CD4-positive, alpha-beta T cell treated with Interleukin-10 for 1 hour (primary cell): ENCODE measurements at regions not wholly inside any gene's neighbourhood (a gene's known extent, or its start where the extent isn't known, plus 50 kb on each side); places are given as distances from the start of the nearest gene placed in this dataset.
A peak's percentile ranks its signal among the peaks of the same experiment; 100 is the strongest.
"Not testable (repeated sequence)": the region's sequence is repeated elsewhere in the genome, so short reads cannot be mapped to it uniquely, and the experiment has no call there.

Source experiments
- DNase-seq: peaks from one replicate; pipeline ENCODE4 v3.0.0-alpha.2; 2020

DNA sequence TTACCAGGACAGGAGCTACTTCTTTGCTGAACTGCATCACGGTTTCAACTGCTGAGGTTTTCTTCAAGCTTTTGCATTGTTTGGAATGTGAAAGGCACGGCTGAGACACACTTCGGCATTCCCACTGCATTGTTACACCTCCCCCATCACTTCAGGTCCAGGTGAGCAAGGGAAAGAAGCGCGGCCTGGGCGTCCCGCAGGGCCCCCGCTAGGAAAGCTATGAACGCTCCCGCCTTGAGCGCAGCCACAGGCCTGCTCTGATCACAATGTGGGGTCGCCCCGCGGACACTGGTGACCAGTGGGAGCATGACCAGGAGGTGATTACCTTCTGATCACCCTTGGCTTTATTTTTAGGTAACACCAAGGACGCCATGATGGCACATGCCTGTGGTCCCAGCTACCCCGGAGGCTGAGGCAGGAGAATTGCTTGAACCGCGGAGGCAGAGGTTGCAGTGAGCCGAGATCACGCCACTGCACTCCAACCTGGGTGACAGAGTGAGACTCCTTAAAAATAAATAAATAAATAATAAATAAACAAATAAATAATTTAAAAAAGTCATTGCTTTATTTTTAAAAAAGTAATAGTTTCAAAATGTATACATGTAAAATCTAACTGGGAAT is 82.2 kb upstream of the ANTXRL start:
- not testable (repeated sequence) for DNase-seq

DNA sequence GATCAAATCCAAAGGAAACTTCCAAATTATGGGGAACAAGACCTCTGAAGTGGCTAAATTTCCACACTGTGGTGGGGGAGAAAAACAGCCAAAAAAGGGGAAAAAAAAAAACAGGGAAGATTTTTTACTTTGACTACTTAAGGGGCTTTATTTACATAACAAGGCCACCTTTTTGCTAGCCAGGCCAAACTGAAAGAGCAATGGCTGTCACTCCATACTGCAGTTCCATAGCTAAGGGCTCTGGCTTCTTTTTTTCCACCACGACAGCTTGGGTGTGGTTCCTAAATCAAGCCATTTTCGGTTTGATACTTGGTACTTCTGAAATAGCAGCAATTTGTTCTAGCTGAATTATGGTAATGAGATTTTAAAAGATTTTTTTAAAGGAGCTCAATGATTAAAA is 76.4 kb upstream of the ANTXRL start:
- not testable (repeated sequence) for DNase-seq

DNA sequence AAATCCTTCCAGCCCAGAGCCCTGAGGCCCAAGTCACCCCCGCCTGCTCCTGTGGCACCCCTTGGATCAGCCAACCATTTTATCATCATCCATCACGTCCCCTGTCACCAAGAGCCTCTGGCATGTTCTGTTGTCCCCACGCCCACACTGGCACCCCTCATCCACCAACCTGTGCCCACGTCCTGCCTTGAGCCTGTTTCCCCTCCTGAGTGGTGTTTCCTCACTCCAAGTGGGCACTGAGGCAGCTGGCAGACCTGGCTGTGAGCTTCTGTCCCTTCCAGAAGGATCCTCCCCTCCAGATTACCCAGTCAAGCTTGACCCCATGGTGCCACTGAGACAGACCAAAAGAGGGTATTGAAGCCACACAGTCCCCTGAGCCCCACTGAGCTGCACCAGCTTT is 71.4 kb upstream of the ANTXRL start:
- DNase-seq: no peak

DNA sequence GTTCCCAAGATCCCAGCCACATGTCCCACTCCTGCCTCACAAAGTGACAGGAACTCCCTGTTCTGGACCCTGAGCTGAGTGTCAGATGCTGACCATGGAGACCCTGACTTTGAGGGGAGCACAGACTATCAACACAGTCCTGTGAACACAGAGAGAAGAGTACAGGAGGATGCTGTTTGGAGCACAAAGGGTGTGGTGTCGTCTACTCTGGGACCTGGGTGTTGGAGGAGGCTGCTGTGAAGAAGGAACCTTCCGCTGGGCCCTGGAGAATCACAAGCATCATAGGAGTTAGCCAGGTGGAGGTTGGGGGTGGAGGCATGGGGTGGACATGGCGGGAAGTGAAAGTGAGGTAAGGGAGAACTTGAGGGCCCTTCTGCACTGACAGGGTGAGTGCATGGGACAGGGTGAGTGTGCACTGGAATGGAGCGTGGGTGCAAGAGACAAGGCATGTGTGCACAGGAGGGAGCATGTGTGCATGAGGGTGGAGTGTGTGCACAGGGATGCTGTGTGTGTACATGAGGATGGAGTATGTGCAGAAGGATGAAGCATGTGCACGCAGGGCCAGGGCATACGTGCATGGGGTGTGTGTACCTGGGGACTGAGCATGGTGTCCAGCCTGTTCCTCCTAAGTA is 70.7 kb upstream of the ANTXRL start:
- DNase-seq: no peak

DNA sequence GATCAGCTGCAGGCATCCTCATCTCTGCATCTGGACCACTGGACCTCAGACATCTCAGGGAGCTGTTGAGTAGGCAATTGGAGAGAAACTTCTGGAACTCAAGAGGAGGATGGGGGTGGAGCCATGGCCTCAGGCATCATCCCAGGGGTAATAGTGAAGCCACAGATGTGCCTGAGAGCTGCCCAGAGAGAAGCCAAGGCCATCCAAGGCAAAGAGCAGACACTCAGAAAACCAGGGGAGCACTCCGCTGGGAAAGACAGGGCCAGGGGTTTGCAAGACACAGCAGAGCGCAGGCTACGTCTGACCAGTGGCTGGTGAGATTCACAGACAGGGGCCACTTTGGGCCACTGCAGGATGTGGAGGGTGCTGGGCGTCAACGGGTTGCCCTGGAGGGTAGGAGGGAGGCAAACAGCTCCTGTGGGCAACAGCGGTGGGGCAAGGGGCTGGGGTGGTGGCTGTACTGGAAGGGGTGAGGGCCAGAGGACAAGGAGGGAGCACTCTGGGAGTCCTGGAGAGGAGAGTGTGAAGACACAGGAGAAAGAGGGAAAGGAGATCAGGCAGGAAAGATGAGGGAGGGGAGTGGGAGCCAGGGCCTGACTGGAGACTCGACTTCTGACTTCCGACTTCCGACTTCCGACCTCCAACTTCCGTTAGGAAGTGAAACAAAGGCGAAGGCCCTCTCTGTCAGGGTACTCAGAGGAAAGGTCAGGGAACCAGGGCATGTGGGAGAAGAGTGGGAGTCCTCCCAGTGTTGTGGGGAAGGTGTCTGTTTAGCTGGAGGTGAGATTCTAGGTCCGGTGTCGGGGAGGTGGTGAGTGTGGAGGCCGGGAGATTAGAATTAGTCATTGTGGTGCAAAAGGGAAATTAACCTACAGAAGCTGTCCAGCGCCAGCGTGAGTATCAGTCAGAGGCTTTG is 69.7 kb upstream of the ANTXRL start:
- no peak for DNase-seq

DNA sequence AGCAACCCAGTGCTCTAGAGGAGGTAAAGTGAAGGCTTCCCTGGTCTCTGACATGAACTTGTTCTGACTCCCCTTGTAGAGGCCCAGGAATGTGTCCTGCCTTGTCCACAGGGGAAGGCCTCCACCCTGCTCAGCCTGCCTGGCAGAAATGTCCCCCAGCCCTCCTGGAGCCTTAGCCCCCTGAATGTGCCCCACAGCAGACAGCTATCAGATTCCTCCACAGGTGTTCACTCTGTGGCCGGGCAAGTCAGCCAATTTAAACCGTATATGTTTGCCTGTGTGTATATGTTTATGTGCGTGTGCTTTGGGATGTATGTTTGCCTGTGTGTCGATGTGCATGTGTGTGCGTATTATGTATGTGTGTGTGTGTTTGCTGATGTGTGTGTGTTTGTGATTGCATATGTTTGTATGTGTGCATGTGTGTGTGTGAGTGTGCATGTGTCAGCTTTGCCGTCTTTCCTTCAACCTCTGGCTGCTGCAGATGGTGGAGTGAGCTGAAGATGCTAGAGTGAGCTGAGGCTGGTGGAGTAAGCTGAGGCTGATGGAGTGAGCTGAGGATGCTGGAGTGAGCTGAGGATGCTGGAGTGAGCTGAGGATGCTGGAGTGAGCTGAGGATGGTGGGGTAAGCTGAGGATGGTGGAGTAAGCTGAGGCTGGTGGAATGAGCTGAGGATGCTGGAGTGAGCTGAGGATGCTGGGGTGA is 68.9 kb upstream of the ANTXRL start:
- DNase-seq: no peak

DNA sequence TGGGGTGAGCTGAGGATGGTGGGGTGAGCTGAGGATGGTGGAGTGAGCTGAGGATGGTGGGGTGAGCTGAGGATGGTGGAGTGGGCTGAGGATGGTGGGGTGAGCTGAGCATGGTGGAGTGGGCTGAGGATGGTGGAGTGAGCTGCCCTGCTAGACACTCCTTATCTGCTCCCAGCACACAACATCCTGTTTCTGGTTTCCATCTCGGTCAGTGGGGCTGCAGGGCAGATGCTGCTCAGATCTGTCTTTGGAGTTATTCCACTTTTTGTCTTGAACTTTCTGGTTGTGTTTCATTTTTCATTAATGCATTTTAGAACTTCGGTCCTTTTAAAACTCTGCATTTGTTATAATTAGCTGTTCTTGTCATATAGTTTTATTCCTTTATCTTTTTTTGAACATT is 67.9 kb upstream of the ANTXRL start:
- no peak for DNase-seq

GRCh38 chr10:46219431-46219990 is 67.3 kb upstream of the ANTXRL start:
- DNase-seq: not testable (repeated sequence)

- DNase-seq: no peak
Observed at GRCh38 chr10:46220187-46220586, 66.6 kb upstream of the ANTXRL start.

DNA sequence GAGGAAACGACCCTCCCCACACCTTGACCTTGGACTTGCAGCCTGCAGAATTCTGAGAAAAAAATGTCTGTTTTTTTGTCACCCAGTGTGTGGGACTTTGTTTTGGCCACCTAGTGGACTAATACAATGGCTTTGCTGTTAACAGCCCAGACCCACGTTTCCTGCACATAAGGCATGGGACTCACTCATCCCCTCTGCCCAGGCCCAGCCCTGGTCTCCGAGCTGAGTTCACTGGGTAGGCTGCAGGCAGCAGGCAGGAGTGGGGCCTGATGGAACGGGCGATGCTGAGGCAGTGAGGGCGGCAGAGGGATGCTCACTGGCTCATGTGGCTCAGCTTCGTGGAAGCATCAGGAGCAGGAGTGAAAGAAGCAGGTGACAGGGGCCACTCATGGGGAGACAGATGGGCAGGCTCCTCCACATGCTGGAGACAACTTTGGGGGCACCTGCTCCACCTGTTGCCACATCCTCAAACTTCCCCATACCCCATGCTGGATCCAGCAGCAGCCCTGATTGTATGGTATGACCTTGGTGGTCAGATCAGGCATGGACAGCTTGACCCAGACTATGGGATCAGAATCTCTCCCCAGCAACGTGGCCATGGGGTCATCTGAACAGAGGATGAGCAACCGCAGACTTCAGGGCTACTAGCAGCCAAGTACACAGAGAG is 65.8 kb upstream of the ANTXRL start:
- no peak for DNase-seq

- no peak for DNase-seq
Observed at GRCh38 chr10:46222364-46222935, 64.3 kb upstream of the ANTXRL start.

DNA sequence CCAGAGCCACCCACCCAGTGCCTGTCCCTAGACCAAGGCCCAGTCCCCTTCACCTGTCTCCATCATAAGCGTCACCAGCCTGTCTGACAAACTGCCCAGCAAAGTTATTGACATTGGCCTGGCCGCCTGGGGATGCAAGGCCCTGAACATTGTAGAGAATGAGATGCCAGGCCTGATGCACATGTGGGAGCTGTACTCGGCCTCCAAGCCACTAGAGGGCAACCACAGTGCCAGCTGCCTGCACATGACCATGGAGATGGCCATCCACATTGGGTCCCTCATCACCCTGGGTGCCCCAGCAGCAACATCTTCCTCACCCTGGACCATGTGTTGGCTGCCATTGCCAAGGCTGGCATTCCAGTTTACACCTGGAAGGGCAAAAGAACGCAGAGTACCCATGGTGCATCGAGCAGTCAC is 63.7 kb upstream of the ANTXRL start:
- DNase-seq: no peak

DNA sequence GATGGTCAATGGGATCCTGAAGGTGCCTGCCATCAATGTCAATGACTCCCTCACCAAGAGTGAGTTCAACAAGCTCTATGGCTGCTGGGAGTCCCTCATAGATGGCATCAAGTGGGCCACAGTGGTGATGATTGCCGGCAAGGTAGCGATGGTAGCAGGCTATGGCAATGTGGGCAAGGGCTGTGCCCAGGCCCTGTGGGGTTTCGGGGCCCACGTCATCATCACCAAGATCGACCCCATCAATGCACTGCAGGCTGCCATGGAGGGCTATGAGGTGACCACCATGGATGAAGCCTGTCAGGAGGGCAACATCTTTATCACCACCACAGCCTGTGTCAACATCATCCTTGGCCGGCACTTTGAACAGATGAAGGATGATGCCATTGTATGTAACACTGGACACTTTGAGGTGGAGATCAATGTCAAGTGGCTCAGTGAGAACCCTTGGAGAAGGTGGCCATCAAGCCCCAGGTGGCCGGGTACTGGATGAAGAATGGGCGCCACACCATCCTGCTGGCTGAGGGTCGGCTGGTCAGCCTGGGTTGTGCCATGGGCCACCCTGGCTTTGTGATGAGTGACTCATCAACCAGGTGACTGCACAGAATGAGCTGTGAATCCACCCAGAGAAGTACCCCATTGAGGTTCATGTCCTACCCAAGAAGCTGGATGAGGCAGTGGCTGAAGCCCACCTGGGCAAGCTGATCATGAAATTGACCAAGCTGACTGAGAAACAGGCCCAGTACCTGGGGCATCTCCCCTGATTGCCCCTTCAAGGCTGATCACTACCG is 63.0 kb upstream of the ANTXRL start:
- DNase-seq: no peak

DNA sequence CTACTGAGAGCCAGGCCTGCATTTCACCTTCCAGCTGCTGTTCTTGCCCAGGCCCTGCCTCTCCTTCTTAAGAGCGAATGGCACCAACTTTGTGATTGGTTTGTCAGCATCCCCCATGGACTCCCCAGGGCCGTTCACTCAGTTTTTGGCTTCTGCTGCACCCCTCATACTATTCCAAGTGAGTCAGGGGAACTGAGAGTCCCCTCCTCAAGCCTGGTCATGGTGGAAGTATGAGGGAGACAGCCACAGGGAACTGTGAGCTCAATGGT is 62.4 kb upstream of the ANTXRL start:
- DNase-seq: no peak

- no peak for DNase-seq
Observed at GRCh38 chr10:46225597-46225996, 61.2 kb upstream of the ANTXRL start.

- no peak for DNase-seq
Observed at GRCh38 chr10:46226232-46226631, 60.6 kb upstream of the ANTXRL start.

DNA sequence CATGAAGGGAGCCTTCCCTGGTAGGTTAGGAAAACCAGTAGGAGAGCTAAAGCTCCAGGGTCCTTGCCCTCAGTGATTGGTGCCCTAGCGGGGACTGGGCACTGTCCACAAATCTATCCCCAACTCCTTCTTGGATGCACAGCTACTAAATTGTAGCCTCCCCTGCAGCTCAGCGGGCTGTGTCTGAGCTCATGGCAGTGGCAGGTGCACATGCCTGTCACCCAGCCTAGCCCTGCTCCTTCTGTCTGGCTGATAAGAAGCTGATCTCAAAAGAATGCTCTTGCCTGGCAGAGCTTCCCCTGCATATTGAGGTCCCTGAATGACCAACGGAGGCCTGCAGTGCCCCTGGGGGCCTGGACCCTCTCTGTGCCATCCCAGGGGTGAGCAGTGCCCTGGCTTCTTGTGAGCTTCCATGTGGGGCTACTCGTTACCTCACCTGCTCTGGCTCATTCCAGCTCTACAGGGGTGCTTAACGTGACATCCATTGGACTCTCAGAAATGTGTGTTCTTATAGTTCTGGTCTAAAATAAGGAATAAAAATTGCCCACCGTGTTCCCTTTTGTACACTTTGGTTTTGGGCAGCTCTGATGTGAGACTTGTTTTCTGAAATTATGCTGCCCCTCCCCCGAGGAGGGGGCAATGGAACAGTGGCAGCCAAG is 59.8 kb upstream of the ANTXRL start:
- no peak for DNase-seq

DNA sequence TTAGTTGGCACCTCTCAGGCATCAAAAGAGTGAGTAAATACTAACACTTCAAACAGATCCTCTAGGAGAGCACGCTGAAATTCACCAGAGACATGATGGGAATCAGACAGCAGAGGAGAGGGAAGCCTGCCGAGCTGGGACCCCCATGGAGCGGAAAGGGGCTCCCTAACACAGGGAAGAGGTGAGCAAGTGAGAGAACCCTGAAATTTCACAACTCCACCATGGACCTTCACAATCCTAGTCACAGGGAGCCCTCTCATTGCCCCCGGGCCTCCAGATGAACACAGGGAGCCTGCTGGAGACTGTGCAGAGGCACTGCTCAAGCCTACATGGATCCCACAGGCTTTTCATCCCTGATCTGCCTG is 59.2 kb upstream of the ANTXRL start:
- DNase-seq: no peak

DNA sequence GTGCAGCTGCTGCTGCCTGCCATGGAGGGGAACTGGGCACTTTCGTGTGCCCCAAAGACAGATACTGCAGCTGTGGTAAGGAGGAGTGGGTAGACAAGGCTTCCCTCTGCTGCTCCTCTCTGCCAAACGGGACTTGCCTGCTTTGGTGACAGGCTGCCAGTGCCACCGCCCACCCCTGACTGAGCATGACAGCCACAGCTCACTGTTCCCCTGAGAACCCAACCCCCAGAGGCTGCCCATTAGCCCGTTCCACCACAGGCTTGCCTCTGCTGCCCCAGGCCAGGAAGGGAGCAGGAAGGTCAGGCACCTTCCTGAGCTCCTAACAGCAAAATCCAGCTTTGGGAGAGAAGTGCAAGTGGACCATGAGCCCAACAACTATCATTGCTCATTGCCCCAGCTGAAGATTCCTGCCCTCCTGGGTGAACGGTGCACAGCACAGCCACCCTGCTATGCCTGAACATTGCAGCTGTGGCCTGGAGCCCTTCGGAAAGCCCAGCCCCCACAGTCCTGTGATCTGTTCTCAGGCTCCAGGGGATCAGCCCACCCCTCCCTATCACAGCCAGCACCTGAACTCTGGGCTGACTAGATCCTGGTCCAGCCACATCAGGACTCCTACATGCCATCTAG is 58.7 kb upstream of the ANTXRL start:
- DNase-seq: no peak

- DNase-seq: peak; percentile 58
Observed at GRCh38 chr10:46228563-46229071, 58.2 kb upstream of the ANTXRL start.
